RPMI8226 (cell line): ENCODE measurements at regions not wholly inside any gene's neighbourhood (a gene's known extent, or its start where the extent isn't known, plus 50 kb on each side); places are given as distances from the start of the nearest gene placed in this dataset.

Experiments
- DNase-seq: peaks from one replicate; pipeline ENCODE4 v3.0.0-alpha.2; 2015

- DNase-seq: no peak
Measured at GRCh38 chr13:80451641-80452040, 110.7 kb upstream of the SPRY2 start.

DNA sequence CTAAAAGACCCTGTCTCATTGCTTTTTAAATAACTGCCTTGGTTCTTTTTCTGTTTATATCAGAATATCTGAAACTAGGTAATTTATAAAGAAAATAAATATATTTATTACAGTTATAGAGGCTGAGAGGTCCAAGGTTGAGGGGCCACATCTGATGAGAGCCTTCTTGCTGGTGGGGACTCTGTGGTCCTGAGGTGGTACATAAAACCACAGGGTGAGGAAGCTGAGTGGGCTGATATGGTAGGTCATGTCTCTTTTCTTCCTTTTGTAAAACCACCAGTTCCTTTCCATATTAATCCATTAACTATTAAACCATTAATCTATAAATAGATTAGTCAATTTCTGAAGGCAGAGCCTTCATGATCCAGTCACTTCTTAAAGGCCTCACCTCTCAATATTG is 109.5 kb upstream of the SPRY2 start:
- no peak for DNase-seq

DNA sequence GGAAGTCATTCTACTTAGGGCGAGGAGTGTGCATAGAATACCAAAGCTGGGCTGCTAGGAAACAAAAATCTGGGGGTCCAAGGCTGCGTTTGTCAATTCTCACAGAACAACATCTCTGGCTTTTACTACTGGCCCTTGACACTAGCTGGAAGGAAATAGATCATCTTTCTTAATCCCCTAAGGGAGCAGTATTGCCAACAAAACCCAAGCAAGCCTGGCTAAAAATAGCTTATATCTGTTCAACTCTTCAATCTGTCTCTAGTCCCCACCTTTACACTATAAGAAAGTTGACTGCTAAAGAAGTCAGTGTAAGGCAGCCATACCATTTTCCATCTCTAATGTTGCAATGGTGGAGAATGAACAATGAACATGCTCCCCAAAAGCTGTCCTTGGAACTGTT is 107.8 kb upstream of the SPRY2 start:
- no peak for DNase-seq

GRCh38 chr13:80447747-80448146 is 106.8 kb upstream of the SPRY2 start:
- DNase-seq: no peak

DNA sequence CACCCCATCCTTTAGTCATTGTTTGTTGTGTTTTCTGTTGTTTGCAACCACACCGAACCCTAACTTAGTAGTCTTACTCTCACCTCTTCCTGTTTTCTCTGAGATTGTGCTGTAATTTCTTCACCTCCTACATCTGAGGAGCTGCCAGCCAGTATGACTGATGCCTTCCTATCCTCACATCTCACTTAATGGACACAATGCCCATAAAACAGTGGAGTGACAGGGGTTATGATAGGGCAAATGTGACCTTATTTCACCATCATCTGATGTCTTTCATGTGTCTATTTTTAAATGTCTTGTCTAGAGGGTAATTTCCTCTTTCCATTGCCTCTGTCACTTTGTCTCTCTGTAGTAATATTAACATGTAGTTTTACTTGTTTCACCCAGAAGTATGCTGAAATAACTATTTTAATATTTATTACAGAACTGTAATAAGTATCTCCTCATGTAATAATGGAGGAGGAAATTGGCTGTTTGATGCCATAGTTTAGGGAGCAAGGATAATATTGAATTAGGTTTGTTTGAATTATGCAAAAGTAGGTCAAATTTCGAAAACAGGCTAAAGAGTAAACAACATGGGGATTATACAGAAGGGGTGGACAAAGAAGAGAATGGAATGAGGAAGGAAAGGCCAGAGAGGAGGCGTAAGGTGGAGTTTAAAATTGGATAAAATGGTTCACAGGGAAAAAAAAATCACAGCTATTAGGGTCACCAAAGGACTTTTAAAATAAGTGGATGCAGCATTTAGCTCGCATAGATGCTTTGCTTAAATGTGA is 103.5 kb upstream of the SPRY2 start:
- DNase-seq: no peak

DNA sequence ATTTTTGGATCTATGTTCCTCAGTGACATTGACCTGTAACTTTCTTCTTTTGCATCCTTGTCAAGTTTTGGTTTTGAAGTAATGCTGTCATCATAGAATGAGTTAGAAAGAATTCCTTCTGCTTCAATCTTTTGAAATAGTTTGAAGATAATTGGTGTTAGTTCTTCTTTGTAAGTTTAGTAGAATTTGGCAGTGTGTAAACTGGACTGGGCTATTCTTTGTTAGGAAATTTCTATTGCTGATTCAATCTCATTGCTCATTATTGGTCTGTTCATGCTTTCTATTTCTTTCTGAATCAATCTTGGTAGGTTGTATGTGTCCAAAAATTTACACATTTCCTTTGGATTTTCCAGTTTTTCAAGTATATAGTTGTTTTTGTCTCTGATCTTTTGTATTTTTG is 101.7 kb upstream of the SPRY2 start:
- no peak for DNase-seq

DNA sequence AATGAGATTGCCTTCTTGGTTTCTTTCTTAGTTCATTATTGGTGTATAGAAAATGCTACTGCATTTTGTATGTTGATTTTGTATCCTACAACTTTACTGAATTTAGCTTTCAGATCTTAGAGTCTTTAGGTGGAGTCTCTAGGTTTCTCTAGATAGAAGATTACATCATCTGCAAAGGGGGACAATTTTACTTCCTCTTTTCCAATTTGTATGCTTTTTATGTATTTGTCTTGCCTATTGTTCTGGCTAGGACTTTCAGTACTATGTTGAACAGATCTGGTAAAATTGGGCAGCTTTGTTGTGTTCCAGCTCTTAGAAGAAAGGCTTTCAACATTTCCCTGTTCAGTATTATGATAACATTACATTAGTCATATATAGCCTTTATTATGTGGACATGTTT is 101.0 kb upstream of the SPRY2 start:
- no peak for DNase-seq

- no peak for DNase-seq
Measured at GRCh38 chr13:80438521-80438920, 97.6 kb upstream of the SPRY2 start.

GRCh38 chr13:80437231-80437630 is 96.3 kb upstream of the SPRY2 start:
- no peak for DNase-seq

DNA sequence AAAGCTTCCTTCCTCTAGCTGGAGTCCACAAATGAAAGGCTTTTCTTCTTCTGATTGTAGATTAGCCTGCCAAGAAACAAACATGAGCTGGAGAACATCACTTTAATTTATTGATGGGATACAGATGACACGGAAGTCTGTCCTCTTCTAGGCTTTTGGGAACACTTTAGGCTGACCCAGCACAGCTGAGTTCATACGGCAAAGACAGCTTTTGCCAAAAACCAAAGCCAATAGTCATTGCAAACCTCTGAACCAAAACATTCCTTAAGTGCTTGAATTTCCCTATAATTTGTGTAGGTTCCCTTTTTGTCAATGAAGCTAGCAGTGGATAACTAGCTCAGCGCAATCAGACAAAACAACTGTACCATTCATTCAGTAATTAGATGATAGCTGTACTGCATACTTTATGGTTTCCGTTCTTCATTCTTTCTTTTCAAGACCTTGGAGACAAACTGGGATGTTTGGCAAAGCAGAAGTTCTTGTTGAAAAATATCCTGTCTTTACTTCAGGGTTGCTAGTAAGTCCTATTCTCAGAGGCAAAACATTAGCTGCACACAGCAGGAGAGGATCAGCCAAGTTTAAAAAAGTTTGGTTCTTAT is 95.7 kb upstream of the SPRY2 start:
- DNase-seq: no peak

DNA sequence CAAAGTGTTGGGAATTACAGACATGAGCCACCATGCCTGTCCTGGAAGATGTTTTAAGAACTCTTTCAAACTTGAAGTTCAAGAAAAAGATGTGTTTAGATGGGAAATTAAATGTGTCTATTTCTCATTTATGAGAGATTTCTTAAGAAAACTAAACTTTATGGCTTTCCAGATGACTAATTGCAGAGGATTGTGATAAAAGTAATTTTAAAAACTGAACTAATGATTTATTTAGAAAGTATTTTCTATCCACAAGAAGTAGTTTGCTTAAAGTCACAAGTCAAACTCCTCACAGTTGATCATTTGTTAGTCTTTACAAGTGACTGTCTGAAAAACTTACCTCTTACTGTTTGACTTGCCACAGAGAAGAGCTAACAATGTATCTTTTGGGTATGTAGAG is 89.6 kb upstream of the SPRY2 start:
- no peak for DNase-seq

GRCh38 chr13:80428349-80429096 is 87.6 kb upstream of the SPRY2 start:
- no peak for DNase-seq

GRCh38 chr13:80419416-80419815 is 78.5 kb upstream of the SPRY2 start:
- DNase-seq: no peak

DNA sequence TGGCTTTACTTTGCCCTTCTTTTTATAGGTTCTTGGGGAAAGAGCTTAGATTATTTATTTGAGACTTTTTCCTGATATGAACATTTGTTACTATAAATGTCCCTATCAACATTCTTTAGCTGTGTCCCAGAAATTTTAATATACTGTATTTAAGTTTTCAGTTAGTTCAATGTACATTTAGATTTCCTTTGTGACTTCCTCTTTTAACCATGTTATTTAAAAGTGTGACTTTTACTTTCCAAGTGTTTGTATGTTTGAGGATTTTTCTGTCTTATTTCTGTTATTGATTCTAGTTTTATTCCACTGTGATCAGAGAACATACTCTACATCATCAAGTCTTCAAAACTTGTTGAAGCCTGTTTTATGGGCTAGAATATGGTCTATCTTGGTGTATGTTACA is 72.7 kb upstream of the SPRY2 start:
- no peak for DNase-seq

GRCh38 chr13:80408270-80408669 is 67.3 kb upstream of the SPRY2 start:
- DNase-seq: no peak

DNA sequence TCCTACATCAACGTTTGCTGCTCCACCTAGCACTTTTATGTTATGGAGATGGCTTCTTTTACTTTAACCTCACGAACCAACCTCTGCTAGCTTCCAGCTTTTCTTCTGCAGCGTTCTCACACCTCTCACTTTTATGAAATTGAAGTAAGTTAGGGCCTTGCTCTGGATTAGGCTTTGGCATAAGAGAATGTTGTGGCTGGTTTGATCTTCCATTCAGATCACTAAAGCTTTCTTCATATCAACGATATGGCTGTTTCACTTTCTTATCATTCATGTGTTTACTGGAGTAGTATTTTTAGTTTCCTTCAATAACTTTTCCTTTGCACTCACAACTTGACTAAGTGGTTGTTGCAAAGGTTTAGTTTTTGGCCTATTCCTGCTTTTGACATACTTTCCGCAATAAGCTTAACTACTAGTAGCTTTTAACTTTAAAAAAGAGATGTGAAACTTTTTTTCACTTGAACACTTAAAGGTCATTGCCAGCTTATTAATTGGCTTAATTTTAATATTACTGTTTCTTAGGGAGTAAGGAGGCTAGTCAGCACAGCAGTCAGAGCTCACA is 60.0 kb upstream of the SPRY2 start:
- DNase-seq: no peak

GRCh38 chr13:80400164-80400864 is 59.4 kb upstream of the SPRY2 start:
- DNase-seq: no peak

- no peak for DNase-seq
Measured at GRCh38 chr13:80399340-80400163, 58.6 kb upstream of the SPRY2 start.
